NCI-H2196 (cell line): ENCODE measurements at regions not wholly inside any gene's neighbourhood (a gene's known extent, or its start where the extent isn't known, plus 50 kb on each side); places are given as distances from the start of the nearest gene placed in this dataset.
"Not testable (repeated sequence)": the region's sequence is repeated elsewhere in the genome, so short reads cannot be mapped to it uniquely, and the experiment has no call there.

Experiments used
- DNase-seq: peaks from one replicate; lab custom pipeline; 2025; ENCODE audit not compliant: unreplicated experiment; lab: John Stamatoyannopoulos, UW

DNA sequence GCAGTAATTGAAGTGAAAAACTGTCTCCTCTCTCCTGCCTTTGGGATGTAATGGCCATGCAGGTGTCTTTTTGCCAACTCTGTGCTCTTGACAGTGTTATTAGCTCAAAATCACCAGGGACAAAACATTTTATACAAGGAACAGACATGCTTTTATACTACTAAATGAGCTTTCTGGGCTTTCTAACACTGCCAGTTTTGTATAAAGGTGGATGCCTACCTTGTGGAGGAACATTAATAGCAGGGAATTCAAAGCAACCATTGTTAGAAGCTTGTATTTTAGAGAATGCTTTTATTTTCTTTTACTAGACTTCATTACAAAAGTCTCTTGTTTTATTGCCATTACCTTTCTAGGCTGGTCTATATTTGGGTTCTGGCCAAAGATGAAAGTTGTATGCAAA, 54.7 kb upstream of the ARSJ start:
- DNase-seq, result no peak

DNA sequence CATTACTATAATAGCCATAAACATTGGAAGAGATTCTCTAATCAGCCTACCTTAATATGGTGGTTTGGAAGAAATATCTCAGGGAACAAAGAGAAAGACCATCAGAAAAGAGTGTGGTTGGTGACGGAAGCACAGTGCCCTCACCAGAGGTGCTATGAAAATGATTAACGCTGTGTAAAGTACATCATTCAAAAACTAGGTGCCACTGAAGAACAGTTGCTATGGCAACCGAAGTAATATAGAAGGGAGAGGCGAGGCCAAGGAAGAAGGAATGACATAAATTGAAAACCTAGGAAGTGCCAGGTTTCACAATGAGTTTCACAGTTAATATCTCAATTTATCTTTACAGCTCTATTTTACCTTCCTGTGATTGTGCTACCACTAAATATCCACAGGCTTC, 57.0 kb upstream of the ARSJ start:
- DNase-seq, result peak; percentile 5

DNA sequence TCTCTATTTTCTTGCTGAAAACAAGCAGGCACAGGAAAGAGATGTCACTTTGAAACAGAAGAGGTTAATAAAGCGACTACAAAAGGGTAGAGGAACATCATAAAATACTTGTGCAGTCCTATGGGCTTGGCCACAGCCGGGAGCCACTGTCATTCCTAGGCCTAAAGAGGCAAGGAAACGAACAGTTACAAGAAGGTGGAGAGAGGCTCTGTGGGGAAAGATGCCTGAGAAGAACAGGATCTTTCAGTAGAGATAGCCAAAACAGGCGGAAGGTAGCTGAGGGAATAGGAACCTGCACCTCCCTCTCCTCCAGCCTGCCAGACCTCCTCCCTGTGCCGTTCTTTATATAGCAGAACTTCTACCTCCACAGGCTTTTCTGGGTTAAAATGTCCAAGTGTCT, 57.4 kb upstream of the ARSJ start:
- DNase-seq, result no peak

DNA sequence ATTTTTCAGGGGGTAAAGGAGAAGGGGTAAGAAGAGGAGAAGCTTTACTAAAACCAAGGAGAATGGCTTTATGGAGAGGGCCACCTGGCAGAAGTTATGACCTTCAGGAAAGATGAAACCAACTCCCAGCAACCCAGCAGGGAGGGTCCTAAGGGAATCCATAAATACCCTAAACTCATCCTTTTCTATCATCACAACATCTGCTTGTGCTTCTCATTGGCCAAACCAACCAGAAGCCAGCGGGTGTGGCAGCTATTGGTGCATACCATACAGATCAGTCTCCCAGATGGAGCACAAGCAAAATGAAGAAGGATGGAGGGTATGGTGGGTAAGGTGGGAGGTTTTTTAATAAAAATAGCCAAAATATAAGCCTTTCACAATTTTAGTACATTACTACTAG, 58.5 kb upstream of the ARSJ start:
- no peak for DNase-seq

DNA sequence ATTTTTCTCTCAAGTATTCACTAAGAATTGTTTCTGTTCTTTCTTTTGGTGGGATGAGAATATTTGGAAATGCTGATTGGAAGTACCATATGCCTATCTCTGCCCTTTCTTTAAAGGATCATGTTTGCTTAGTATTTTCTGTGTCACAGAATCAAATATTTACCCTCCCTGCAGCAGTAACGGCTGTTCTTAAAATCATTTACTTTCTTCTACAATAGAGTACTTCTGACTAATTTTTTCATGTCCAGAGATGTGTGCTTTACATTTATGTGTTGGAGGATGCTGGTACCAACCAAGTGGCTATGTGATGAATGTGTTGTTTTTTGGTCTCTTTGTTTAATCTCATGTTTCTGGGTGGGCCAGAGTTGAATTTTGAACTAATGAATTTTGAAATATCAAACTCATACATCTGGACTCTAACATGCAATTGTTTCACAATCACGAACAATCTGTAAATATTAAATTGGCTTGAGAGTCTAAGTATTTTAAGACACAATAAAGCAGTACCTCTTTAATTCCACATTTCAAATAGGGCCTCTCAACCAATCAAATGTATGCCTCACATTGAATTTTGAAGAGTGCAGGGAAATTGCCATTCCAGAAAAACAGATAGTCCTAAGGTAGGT, 59.4 kb upstream of the ARSJ start:
- no peak for DNase-seq

DNA sequence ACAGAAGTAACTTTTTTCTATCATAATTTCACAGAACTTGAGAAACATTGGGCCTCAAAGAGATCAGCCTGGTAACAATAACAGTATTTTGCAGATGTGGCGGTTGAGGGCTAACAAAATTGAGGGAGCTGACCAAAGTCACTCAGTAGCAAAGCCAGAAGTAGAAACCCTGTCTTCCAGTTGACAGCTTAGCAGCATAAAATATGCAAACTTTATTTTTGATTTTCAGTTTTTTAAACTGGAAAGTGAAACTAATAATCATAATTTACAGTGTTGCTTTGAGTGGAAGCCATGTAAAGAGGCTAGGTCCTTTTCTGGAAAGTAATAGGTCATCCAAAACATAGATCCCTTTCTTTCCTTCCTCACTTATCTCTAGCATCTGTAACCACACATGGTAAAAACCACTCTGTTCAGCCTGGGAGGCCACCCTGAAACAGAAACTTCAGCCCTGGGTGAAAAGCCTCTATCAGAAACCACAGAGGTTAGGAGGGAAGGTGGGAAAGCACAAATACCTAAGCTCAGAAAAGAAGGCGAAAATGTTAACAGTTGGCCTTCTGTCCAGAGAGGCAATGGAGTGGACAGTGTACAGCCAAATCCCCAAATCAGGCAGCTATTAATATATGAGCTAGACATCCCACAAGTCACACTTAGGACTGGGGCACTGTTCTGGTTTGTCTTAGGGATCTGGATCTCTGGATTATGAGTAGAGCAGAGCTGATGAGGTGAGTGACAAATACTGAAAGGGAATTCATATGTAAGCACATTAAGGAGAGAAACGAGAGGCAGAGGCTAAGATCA, 61.1 kb upstream of the ARSJ start:
- no peak for DNase-seq

DNA sequence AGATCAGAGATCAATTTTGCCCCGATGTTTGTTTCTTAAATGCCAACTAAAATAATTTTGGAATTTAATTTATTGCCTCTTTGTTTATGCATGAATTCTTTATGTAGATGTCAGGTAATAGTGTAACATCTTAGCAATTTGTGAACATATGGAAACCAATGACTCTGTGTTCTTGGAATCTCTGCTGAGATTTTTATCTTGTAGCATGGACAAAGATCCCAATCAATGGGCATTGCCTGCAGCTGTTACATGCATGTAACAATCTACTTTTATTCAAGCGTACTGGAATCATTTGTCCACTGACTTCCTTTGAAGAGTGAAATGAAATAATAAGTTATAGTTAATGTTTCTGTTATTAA, 61.6 kb upstream of the ARSJ start:
- DNase-seq, result no peak

DNA sequence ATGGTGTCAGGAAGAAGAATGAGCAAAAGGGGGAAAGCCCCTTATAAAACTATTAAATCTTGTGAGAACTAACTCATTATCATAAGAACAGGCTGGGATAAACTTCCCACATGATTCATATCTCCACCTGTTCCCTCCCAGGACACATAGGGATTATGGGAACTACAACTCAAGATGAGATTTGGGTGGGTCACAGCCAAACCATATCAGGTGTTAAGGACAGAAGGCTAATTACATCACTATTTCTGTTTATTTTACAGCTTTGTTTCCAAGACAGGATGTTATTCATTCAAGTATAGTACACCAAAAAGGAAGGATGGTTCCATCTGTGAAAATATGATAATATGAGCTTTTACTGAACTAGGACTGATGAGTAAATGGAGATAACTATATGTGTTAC, 63.7 kb upstream of the ARSJ start:
- no peak for DNase-seq

DNA sequence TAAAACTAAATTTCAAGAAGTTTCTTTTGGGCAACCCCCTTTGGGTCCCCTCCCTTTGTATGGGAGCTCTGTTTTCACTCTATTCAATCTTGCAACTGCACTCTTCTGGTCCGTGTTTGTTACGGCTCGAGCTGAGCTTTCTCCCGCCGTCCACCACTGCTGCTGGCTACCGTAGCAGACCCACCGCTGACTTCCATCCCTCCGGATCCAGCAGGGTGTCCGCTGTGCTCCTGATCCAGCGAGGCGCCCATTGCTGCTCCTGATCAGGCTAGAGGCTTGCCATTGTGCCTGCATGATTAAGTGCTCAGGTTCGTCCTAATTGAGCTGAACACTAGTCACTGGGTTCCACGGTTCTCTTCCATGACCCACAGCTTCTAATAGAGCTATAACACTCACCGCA, 64.9 kb upstream of the ARSJ start:
- not testable (repeated sequence) for DNase-seq

DNA sequence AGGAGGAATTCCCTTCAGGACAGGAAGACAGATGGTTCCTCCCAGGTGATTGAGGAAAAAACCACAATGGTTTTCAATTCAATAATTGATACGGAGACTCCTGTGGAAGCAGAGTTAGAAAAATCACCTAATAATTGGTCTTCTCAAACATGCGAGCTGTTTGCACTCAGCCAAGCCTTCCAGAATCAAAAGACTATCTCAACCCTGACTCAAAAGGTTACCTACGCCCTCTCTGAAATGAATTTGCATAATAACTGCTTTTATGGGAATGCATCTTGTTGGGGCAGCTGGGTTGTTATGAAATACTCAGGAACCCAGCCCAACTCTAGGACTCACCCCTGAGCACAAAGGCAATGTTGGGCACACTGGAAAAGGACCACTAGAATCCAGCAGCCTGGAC, 66.9 kb upstream of the ARSJ start:
- DNase-seq, result no peak

DNA sequence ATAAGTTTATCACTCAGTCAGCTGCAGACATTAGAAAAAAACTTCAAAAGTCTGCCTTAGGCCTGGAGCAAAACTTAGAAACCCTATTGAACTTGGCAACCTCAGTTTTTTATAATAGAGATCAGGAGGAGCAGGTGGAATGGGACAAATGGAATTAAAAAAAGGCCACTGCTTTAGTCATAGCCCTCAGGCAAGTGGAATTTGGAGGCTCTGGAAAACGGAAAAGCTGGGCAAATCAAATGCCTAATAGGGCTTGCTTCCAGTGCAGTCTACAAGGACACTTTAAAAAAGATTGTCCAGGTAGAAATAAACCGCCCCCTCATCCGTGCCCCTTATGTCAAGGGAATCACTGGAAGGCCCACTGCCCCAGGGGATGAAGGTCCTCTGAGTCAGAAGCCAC, 68.7 kb upstream of the ARSJ start:
- not testable (repeated sequence) for DNase-seq

DNA sequence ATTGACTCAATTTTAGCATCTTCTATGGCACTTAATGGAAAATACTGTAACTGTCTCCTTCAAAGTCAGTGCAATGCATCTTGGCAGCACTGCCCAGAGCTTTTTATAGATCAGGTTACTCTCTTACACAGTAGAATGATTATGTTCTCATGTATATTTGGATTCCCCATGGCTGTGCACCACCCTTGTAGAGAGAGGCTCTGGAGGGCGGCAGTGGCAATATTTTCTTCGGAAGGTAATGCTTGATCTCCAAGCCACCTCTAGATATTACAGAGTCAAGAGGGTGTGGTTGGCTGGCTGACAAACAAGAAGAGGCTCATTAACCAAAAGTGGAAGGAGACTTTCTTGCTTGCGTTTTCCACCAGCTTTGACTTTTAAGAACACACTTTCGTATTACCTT, 72.8 kb upstream of the ARSJ start:
- DNase-seq, result peak; percentile 16

DNA sequence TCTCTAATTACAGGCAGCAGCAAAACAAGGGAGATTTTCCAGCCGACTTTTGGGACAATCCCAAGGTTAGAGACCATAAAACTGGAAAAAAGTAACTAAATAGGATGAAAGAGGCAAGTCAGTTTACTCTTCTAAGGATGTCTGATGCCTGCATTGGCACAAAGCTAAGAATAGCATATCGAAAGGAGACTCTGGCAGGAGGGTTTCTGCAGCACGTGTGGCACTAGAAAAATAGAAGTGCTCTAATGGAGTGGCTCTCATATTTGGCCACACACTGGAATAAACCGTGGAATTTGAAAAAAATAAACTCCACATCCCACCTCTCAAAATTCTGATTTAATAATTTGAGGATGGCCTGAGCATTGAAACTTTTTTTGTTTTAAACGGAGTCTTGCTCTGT, 77.2 kb upstream of the ARSJ start:
- no peak for DNase-seq

DNA sequence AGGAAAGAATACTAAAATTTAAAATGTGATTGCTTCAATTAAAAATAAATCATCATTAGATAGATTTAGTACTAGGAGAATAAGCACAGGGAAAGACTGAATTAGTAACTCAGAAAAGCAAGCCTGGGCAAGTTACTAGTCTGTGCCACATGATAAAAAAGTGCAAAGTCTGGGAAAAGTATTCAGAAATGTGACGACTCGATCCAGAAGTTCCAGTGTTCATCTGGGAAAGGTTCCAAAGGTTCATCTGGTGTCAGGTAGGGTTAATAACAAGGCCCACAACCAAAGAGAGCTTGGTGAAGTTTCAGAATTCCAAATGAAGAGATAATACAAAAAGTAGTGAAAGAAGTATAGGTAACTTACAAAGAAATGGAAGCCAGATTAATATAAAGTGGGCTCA, 78.3 kb upstream of the ARSJ start:
- DNase-seq, result no peak

DNA sequence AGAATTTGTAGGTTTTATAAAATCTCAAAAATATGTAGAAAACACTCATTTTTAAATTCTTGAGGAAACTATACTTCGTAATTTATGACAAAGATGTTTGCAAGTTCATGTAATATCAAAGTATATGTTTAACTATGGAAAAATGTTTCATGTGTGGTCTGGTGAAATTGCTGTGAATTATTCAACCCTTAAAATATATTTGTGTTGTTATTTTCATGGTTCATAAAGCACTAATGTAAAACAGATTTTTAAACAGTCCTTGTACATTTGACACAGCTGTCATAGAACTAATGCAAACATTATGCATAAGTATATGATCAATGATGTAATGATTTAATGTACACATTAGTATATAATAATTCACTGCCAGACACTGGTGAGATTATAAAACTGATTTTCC, 83.1 kb upstream of the ARSJ start:
- no peak for DNase-seq

DNA sequence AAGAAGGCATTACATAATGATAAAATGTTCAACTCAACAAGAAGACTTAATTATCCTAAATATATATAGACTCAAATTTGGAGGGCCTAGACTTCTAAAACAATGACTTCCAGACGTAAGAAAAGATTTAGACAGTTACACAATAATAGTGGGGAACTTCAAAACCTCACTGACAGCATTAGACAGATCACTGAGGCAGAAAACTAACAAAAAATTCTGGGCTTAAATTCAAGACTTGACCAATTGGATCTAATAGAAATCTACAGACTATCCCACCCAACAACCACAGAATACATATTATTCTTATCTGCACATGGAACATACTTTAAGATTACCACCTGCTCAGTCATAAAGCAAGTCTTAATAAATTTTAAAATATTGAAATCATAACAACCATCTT, 93.3 kb upstream of the ARSJ start:
- no peak for DNase-seq

DNA sequence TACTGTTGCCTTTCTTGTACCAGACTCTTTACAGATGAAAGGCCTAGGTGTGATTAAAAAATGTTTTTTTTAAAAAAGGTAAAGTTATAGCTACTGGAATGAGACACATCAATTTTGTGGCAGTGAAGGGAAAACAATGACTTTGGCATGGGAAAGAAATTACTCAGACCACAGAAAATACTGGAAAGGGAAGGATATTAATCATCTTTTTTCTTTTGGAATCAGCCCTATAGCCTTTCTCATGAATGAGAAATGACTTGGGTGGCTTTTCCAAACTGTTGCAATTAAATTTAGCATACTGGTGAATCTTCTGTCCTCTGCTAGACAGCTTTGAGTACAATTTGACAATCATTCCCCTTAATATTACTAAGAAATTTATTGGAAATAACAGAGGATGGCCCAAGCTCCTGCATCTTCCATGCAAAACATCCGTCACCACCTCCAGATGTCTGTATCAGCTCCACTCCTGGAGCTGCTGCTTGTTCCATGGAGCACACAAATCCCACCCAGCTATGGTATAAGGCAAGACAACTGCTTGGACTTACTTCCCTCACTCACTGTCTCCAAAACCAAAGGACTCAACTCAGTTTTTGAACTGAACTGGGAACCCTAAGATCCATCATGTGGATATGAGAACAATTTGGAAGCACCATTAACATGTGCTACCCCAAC, 97.6 kb upstream of the ARSJ start:
- DNase-seq, result no peak

DNA sequence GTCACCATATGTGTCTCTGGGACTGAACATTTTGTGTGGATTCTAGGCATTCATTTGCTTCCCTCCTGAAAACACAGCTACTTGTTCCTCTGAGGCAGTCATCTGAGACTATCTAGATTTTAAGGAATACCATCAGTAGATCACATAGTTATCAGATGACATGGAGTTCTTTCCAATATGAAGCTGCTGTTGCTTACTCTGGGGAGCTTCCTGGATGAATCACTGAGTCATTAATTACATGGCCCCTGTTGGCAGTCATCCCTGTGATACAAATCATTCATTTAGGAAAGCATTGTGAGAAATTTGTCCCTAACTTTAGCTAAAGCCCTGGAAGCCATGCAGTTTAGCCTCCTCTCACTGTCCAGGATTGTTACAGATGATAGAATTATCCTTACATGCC, 98.2 kb upstream of the ARSJ start:
- DNase-seq, result no peak

DNA sequence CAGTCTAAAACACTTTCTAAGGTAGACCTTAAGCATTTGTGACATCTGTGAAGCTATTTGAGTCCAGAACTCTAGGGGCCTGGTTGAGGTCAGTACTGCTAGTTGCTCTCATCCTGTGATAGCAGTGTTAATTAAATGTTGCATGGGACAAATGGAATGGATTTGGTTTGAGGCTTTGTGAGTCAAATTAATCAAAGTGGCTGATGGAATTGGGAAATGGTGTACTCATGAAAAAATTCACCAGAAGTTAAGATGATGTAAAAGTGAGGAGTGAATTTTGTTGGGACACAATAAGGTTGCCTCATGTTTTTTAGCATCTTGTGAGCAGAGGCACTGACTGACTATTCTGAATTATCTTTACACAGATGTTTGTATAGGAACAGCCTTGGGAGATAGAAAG, 99.2 kb upstream of the ARSJ start:
- no peak for DNase-seq

DNA sequence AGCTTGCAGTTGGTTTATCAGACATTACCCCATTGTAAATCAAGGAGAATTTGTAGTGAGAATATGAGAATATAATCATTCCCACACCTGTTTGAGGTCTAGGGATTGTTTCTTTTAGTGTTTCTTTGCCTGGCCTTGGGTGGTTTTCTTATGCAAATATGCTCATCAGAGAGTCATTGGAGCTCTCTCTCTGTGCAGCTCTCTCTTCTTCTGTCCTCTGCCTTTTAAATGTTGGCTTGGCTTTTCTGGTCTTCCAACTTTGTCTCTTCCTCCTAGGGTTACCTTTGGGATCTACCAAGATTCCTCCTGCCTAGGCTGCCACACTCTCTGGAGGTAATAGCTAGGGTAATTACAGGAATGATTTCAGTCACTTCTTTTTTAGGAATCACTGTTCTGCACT, 102.3 kb upstream of the ARSJ start:
- no peak for DNase-seq

DNA sequence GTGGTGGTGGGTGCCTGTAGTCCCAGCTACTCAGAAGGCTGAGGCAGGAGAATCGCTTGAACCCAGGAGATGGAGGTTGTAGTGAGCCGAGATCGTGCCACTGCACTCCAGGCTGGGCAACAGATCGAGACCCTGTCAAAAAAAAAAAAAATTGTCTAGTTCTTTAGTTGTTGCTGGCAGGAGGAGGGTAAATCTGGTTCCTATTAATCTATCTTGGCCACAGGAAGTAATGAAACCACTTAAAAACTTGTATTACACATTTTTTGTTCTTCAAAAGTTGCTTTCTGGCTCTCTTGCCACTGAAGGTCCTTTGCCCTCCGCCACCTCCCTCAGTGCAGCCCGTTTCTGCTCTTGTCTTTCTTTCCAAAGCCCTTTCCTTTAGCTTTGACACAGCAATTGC, 102.9 kb upstream of the ARSJ start:
- DNase-seq, result no peak

DNA sequence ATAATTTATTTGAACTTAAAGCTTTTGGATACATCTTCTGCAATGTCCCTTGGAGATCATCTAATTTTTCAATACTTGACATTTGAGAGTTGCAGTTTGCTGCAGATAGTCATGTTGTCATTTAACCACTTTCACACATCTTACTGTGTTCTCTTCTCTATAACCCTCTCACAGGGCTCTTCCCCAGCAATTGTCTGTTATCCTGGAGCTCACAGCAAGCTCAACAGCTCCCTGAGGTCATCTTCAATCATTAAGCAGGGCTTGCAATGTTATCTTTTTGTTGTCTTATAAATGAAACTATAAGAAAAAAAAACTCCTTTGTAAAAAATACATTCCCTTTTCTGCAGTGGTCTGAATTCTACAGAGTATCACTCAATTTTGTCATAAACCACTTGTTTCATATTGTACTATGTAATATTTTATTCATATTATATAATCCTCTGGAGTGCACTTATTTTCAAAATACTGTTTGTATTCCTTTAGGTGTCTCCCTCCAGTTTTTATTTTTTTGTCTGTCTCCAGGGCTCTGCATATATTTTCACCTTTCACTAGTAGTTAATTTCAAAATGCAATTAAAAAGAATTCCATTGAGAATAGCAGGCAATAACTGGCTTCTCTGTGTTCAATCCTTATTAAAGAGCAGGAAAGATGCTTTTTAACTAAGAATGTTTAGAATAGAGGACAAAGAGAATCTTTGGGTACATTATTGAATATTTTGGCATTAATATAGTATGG, 106.3 kb upstream of the ARSJ start:
- DNase-seq, result no peak
